ENCODE measurements at regions not wholly inside any gene's neighbourhood (a gene's known extent, or its start where the extent isn't known, plus 50 kb on each side); places are given as distances from the start of the nearest gene placed in this dataset.

DNA sequence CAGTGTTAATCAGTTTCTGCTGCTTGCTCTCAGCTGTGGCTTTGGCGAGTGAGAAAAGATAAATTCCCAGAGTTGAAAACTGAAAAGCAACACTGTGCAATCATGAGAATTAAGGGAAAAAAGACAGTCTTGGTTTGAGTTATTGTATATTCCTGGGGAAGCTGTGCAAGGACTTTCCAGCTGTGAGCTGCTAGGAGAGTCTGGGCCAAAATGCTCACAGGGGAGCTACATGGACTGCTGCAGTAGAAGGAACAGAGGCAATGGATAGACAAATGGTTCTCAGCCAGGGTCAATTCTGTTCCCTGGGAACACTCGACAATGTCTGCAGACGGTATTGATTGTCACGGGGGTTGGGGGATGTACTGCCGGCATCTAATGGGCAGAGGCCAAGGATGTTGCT lies 102.0 kb upstream of the ADAMTS18 start:
- TF ChIP-seq CTCF (conservative IDR thresholded peaks at IDR 0.05): no peak
- Histone ChIP-seq H3K27me3 (ENCODE audit: control insufficient read depth, insufficient read depth, low read length, poor library complexity, severe bottlenecking) (no peaks in the 10 kb centered on the region), H3K27ac (ENCODE audit: low read depth, low read length) (no peak overlapping the region), H3K4me3 (ENCODE audit: low read length) (no peak overlapping the region), H3K9ac (ENCODE audit: extremely low read depth, low read length, poor library complexity, severe bottlenecking) (no peak overlapping the region), H3K4me1 (ENCODE audit: control insufficient read depth, insufficient read depth, low read length) (no peaks in the 10 kb centered on the region), H3K9me3 (ENCODE audit: control insufficient read depth, low read length) (no peaks in the 10 kb centered on the region), H3K36me3 (ENCODE audit: control insufficient read depth, insufficient read depth, low read length) (no peaks in the 10 kb centered on the region)
- 73 to 88% methylated on average over 2 to 5 of the region's 5 CpGs for WGBS, 2 experiments (ENCODE audit: insufficient coverage in 1 of 2, insufficient read length in 1 of 2)
- DNase-seq: no peak
- Mint-ChIP-seq H3K27ac (no peak overlapping the region), H3K4me3 (no peak overlapping the region), H3K9me3 (no peaks in the 10 kb centered on the region), H3K36me3 (ENCODE audit: low read depth) (no peaks in the 10 kb centered on the region), H3K27me3 (ENCODE audit: insufficient read depth) (peaks cover 2% of the 10 kb centered on the region), H3K4me1 (peaks cover 11% of the 10 kb centered on the region)

GRCh38 chr16:77539421-77540034 lies 104.7 kb upstream of the ADAMTS18 start:
- Histone ChIP-seq H3K9ac (ENCODE audit: extremely low read depth, low read length, poor library complexity, severe bottlenecking) (no peak overlapping the region), H3K27ac (ENCODE audit: low read depth, low read length) (no peak overlapping the region), H3K36me3 (ENCODE audit: control insufficient read depth, insufficient read depth, low read length) (no peaks in the 10 kb centered on the region), H3K27me3 (ENCODE audit: control insufficient read depth, insufficient read depth, low read length, poor library complexity, severe bottlenecking) (no peaks in the 10 kb centered on the region), H3K4me3 (ENCODE audit: low read length) (no peak overlapping the region), H3K4me1 (ENCODE audit: control insufficient read depth, insufficient read depth, low read length) (no peaks in the 10 kb centered on the region), H3K9me3 (ENCODE audit: control insufficient read depth, low read length) (no peaks in the 10 kb centered on the region)
- Mint-ChIP-seq H3K4me1 (peaks cover 11% of the 10 kb centered on the region), H3K27ac (no peak overlapping the region), H3K36me3 (ENCODE audit: low read depth) (no peaks in the 10 kb centered on the region), H3K9me3 (no peaks in the 10 kb centered on the region), H3K27me3 (ENCODE audit: insufficient read depth) (peaks cover 2% of the 10 kb centered on the region), H3K4me3 (no peak overlapping the region)
- 89% methylated on average over 3 of the region's 3 CpGs; no CpG with 5 or more reads in 1 of the 2 experiments for WGBS, 2 experiments (ENCODE audit: insufficient coverage in 1 of 2, insufficient read length in 1 of 2)
- no peak for DNase-seq
- TF ChIP-seq CTCF (conservative IDR thresholded peaks at IDR 0.05): no peak

DNA sequence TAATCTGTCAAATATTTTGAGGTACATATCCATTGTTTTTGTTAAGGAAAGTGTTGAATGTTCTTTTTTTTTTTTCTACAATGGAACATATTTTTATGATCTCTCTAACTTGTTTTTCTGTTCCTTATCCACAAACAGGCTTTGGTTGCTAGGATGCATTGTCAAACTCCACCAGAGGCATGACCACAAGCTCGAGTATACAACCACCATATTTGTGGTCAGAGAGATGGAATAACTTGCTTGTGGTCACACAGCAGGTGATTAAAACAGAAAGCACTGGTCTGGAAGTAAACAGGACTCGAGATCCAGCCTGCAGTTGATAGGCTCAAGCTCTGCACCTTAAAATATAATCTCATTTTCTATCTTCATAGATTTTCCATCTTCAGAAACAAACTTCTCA lies 105.8 kb upstream of the ADAMTS18 start:
- H3K4me3 Mint-ChIP-seq: no peak overlapping the region
- 86 to 89% methylated on average over 1 to 2 of the region's 2 CpGs for WGBS, 2 experiments (ENCODE audit: insufficient coverage in 1 of 2, insufficient read length in 1 of 2)

More for the DNA sequence above, 105.8 kb upstream of the ADAMTS18 start:
- H3K27ac ChIP-seq (ENCODE audit: low read depth, low read length): no peak overlapping the region
- H3K27me3 Mint-ChIP-seq (ENCODE audit: insufficient read depth): peaks cover 2% of the 10 kb centered on the region
- H3K4me1 Mint-ChIP-seq: peaks cover 11% of the 10 kb centered on the region
- no peak overlapping the region for H3K4me3 ChIP-seq (ENCODE audit: low read length)
- no peak overlapping the region for H3K9ac ChIP-seq (ENCODE audit: extremely low read depth, low read length, poor library complexity, severe bottlenecking)
- H3K36me3 ChIP-seq (ENCODE audit: control insufficient read depth, insufficient read depth, low read length): no peaks in the 10 kb centered on the region
- DNase-seq: no peak
- no peaks in the 10 kb centered on the region for H3K36me3 Mint-ChIP-seq (ENCODE audit: low read depth)
- no peaks in the 10 kb centered on the region for H3K9me3 ChIP-seq (ENCODE audit: control insufficient read depth, low read length)
- H3K27ac Mint-ChIP-seq: no peak overlapping the region
- no peak for TF ChIP-seq CTCF (conservative IDR thresholded peaks at IDR 0.05)
- H3K9me3 Mint-ChIP-seq: no peaks in the 10 kb centered on the region
- no peaks in the 10 kb centered on the region for H3K4me1 ChIP-seq (ENCODE audit: control insufficient read depth, insufficient read depth, low read length)
- no peaks in the 10 kb centered on the region for H3K27me3 ChIP-seq (ENCODE audit: control insufficient read depth, insufficient read depth, low read length, poor library complexity, severe bottlenecking)
